ENCODE measurements at regions not wholly inside any gene's neighbourhood (a gene's known extent, or its start where the extent isn't known, plus 50 kb on each side); places are given as distances from the start of the nearest gene placed in this dataset.
"Not testable (repeated sequence)": the region's sequence is repeated elsewhere in the genome, so short reads cannot be mapped to it uniquely, and the experiment has no call there.

DNA sequence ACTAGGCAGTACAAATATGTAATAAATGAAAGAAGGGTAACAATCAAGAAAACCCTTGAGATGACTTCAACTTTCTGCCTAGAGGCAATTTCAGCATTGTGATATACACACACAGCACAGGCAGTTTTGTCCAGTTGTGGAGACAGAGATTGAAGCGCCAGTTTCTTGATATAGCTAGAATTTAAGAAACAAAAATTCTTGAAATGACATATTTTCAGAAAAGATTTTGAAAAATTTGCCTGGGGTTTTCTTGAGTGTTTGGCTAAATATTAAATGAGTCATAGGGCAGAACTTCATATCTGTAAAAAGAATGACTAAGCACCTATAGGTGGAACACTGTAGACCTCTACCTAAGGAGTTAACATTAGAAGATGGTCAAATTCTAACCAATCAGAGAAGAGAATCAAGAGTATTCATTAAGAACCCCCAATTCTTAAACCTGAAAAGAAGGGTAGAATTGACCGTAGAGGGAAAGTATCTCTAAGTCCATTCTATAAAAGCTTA lies 1266.8 kb upstream of the TMEFF2 start:
- Mint-ChIP-seq H3K27me3 (no peaks in the 10 kb centered on the region), H3K36me3 (ENCODE audit: low read depth) (no peaks in the 10 kb centered on the region), H3K27ac (no peak overlapping the region), H3K4me3 (no peak overlapping the region), H3K4me1 (no peaks in the 10 kb centered on the region)
- DNase-seq (no peak), ATAC-seq (no peak)
- no peaks in the 10 kb centered on the region for H3K9me3 ChIP-seq (ENCODE audit: control insufficient read depth, low read length, poor library complexity, severe bottlenecking)

DNA sequence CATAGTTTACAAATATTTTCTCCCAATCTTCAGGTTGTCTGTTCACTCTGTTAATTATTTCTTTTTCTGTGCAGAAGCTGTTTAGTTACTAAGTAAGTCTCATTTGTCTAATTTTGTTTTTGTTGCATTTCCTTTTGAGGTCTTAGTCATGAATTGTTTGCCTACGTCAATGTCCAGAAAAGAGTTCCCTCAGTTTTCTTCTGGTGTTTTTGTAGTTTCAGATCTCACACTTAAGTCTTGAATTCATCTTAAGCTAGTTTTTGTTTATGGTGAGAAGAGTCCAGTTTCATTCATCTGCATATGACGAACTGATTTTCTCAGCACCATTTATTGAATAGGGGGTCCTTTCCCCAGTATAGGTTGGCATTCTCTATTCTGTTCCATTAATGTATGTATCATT lies 1252.2 kb upstream of the TMEFF2 start:
- DNase-seq, result no peak
- no peaks in the 10 kb centered on the region for H3K36me3 Mint-ChIP-seq (ENCODE audit: low read depth)

DNA sequence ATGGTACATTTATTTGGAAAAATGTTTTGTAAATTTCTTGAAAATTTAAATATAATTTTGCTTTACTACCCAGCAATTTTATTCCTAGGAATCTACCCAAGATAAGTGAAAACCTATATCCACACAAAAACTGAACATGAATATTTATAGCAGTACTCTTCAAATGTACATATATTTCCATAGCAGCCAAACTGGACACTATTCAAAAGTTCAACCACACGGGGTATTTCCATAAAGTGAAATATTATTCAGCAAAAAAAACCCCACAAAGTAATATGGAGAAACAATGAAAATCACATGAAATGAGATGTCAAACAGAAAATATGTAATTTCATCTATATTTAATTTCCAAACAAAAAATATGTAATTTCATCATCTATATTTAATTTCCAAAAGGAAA lies 1247.6 kb upstream of the TMEFF2 start:
- no peaks in the 10 kb centered on the region for H3K27me3 Mint-ChIP-seq
- no peak for DNase-seq
- no peaks in the 10 kb centered on the region for H3K36me3 Mint-ChIP-seq (ENCODE audit: low read depth)
- H3K4me3 Mint-ChIP-seq, result no peak overlapping the region
- H3K27ac Mint-ChIP-seq, result no peak overlapping the region
- ATAC-seq, result no peak
- H3K4me1 Mint-ChIP-seq, result no peaks in the 10 kb centered on the region
- no peaks in the 10 kb centered on the region for H3K9me3 ChIP-seq (ENCODE audit: control insufficient read depth, low read length, poor library complexity, severe bottlenecking)

More for the DNA sequence above, 1252.2 kb upstream of the TMEFF2 start:
- no peaks in the 10 kb centered on the region for H3K27me3 Mint-ChIP-seq
- H3K27ac Mint-ChIP-seq, result no peak overlapping the region
- no peaks in the 10 kb centered on the region for H3K9me3 ChIP-seq (ENCODE audit: control insufficient read depth, low read length, poor library complexity, severe bottlenecking)
- no peak overlapping the region for H3K4me3 Mint-ChIP-seq
- H3K4me1 Mint-ChIP-seq, result no peaks in the 10 kb centered on the region
- no peak for ATAC-seq

DNA sequence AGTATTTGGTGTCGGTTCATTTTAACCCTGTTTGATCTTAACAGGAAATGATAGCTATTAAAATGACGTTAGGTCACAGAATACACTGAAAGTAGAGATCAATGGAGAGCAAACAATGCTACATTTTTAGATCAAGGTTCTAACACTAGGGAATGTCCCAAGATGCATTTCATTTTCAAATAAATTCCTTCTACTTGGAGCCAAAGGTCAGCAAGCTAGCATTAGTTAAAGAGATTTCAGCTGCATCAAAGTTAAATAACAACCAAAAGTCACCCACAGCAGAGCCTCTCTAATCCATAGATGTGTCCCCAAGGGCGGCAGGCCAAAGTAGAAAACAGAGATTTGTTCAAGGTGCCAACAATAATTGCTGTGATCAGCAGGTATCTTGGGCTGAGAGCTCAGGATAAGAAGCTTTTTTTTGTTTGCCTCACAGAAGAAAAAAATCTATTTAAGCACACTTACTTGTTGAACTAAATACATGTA lies 1233.6 kb upstream of the TMEFF2 start:
- DNase-seq, result no peak
- no peak for ATAC-seq
- Mint-ChIP-seq H3K27me3 (no peaks in the 10 kb centered on the region), H3K4me1 (no peaks in the 10 kb centered on the region), H3K36me3 (ENCODE audit: low read depth) (no peaks in the 10 kb centered on the region), H3K4me3 (no peak overlapping the region), H3K27ac (no peak overlapping the region)
- H3K9me3 ChIP-seq (ENCODE audit: control insufficient read depth, low read length, poor library complexity, severe bottlenecking), result no peaks in the 10 kb centered on the region

DNA sequence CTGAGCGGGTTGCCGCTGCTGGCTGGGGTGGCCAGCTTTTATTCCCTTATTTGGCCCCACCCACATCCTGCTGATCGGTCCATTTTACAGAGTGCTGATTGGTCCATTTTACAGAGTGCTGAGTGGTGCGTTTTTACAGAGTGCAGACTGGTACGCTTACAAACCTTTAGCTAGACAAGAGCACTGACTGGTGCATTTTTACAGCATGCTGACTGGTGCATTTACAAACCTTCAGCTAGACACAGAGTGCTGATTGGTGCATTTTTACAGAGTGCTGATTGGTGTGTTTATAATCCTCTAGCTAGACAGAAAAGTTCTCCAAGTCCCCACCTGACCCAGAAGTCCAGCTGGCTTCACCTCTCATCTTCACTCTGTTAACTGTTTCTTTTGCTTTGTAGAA lies 1217.6 kb upstream of the TMEFF2 start:
- DNase-seq, H3K27ac Mint-ChIP-seq, H3K4me3 Mint-ChIP-seq: not testable (repeated sequence)

DNA sequence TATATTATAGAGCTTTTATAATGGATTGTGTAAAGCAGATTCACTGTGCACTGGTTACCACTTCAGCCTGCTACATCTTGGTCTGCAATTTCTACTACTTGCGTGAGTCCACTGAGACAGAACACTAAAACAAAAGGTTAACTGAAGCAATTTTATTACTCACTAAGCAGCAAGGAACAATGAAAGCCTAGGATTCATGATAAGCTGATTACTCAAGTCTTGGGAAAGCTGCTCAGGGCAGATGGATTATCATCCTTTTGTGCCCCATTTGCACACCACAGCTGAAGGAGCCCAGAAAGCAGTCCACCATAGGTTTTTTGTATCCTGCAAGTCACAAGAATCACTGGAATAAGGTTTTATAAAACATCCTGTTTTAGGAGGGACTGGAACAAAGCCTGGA lies 1215.2 kb upstream of the TMEFF2 start:
- no peaks in the 10 kb centered on the region for H3K9me3 ChIP-seq (ENCODE audit: control insufficient read depth, low read length, poor library complexity, severe bottlenecking)
- Mint-ChIP-seq H3K36me3 (ENCODE audit: low read depth) (no peaks in the 10 kb centered on the region), H3K27me3 (no peaks in the 10 kb centered on the region), H3K27ac (no peak overlapping the region), H3K4me1 (no peaks in the 10 kb centered on the region), H3K4me3 (no peak overlapping the region)
- ATAC-seq (no peak), DNase-seq (no peak)

More for the DNA sequence above, 1217.6 kb upstream of the TMEFF2 start:
- H3K36me3 Mint-ChIP-seq (ENCODE audit: low read depth); H3K27me3 Mint-ChIP-seq; ATAC-seq; H3K4me1 Mint-ChIP-seq; H3K9me3 ChIP-seq (ENCODE audit: control insufficient read depth, low read length, poor library complexity, severe bottlenecking): not testable (repeated sequence)

DNA sequence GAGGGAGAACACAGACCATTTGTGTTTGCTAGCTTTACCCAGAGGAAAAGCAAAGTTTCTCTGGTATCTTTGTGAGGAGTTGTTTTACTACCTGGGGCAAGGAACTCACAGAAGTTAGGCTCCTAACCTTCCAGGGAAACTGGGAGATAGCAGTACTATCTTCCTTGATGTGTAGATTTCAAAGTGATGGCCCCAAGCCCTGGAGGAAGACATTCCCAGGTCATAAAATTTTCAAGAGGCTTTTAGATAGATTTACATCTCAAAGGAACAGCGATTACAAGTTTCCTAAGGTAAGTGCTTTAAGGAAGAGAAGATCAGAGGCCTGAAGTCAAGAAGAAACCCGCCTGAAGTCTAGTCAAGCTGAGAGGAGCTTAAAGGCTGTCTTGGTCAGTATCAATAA lies 1187.8 kb upstream of the TMEFF2 start:
- Mint-ChIP-seq H3K36me3 (ENCODE audit: low read depth) (no peaks in the 10 kb centered on the region), H3K4me3 (no peak overlapping the region), H3K4me1 (no peaks in the 10 kb centered on the region), H3K27ac (no peak overlapping the region), H3K27me3 (no peaks in the 10 kb centered on the region)
- no peaks in the 10 kb centered on the region for H3K9me3 ChIP-seq (ENCODE audit: control insufficient read depth, low read length, poor library complexity, severe bottlenecking)
- ATAC-seq, result no peak
- no peak for DNase-seq

DNA sequence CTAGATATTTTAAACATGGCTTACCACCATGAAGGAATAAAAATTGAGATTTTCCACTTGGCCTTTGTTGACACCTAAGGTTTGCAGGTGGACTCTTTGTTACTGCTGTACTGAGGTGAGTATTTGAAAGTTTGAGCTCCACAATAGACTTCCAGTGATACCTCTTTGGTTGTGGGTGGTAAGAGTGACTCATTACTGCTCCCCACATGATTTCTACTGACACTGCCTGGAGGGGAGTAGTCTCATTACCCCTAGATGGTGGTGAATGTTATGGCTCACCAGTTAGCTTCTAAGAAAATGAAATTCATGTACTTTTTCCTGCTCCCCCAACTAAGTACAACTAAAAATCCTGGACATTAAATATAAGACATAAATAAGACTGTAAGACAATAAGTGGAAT lies 1183.1 kb upstream of the TMEFF2 start:
- DNase-seq (no peak), ATAC-seq (no peak)

DNA sequence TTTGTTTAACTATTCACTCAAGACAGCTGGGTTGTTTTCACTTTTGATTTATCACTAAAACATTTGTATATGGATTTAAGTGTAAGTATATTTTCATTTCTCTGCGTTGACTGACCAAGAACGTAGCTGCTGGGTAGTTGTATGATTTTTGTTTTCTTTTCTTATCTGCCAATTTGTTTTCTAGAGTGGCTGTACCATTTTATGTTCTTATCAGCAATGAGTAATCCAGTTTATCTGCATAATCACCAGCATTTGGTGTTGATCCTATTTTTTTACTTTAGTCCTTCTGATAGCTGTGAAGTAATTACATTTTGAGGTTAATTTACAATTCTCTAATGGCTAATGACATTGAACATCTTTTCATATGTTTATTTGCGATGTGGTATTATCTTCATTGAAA lies 1178.4 kb upstream of the TMEFF2 start:
- DNase-seq (no peak), ATAC-seq (no peak)
- no peak overlapping the region for H3K4me3 Mint-ChIP-seq
- H3K9me3 ChIP-seq (ENCODE audit: control insufficient read depth, low read length, poor library complexity, severe bottlenecking), result no peaks in the 10 kb centered on the region
- no peaks in the 10 kb centered on the region for H3K36me3 Mint-ChIP-seq (ENCODE audit: low read depth)
- H3K27me3 Mint-ChIP-seq, result no peaks in the 10 kb centered on the region
- H3K4me1 Mint-ChIP-seq, result no peaks in the 10 kb centered on the region
- no peak overlapping the region for H3K27ac Mint-ChIP-seq

More for the DNA sequence above, 1183.1 kb upstream of the TMEFF2 start:
- H3K27me3 Mint-ChIP-seq, result no peaks in the 10 kb centered on the region
- no peaks in the 10 kb centered on the region for H3K36me3 Mint-ChIP-seq (ENCODE audit: low read depth)
- H3K27ac Mint-ChIP-seq, result no peak overlapping the region
- H3K4me1 Mint-ChIP-seq, result no peaks in the 10 kb centered on the region
- no peaks in the 10 kb centered on the region for H3K9me3 ChIP-seq (ENCODE audit: control insufficient read depth, low read length, poor library complexity, severe bottlenecking)
- no peak overlapping the region for H3K4me3 Mint-ChIP-seq

DNA sequence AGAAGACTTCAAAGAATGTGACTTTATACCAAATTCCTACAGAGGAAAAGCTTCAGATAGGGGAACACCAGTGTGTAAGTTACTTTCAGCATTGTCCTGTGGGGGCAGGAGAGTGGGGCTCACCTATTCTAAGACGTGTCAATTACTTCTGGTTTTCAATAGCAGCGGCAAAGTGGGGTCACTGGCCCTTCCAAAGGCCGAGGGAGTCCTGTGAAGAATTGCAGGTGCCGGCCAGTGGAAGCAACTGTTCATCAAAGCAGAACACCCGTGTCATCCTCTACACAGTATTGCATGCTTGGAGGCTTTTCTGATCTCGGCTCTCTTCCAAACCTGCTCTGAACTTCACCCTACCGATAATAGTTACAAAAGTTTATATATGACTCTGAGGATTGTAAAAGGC lies 1176.5 kb upstream of the TMEFF2 start:
- H3K9me3 ChIP-seq (ENCODE audit: control insufficient read depth, low read length, poor library complexity, severe bottlenecking), result no peaks in the 10 kb centered on the region
- DNase-seq (no peak), ATAC-seq (no peak)
- Mint-ChIP-seq H3K4me1 (no peaks in the 10 kb centered on the region), H3K36me3 (ENCODE audit: low read depth) (no peaks in the 10 kb centered on the region), H3K27ac (no peak overlapping the region), H3K4me3 (no peak overlapping the region), H3K27me3 (no peaks in the 10 kb centered on the region)

DNA sequence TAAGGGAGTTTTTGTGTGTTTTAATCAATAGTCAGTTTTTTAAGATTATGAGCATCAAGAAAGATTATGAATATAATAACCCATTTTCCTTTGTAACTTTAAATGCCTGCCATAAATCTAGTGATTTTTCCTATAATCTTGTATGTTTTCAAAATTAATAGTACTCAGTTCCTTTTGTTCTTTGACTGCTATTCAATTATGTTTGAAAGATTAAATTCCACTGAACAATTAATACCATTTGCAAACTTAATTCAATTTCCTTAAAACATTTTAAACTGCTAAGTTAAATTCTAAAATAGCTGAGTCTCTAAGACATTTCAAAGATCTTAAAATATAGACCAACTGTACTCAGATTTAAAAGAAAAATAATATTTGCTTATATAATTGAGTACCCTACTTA lies 1173.9 kb upstream of the TMEFF2 start:
- H3K27me3 Mint-ChIP-seq, result no peaks in the 10 kb centered on the region
- H3K27ac Mint-ChIP-seq, result no peak overlapping the region
- H3K4me1 Mint-ChIP-seq, result no peaks in the 10 kb centered on the region
- H3K9me3 ChIP-seq (ENCODE audit: control insufficient read depth, low read length, poor library complexity, severe bottlenecking), result no peaks in the 10 kb centered on the region
- no peaks in the 10 kb centered on the region for H3K36me3 Mint-ChIP-seq (ENCODE audit: low read depth)
- DNase-seq (no peak), ATAC-seq (no peak)
- no peak overlapping the region for H3K4me3 Mint-ChIP-seq

DNA sequence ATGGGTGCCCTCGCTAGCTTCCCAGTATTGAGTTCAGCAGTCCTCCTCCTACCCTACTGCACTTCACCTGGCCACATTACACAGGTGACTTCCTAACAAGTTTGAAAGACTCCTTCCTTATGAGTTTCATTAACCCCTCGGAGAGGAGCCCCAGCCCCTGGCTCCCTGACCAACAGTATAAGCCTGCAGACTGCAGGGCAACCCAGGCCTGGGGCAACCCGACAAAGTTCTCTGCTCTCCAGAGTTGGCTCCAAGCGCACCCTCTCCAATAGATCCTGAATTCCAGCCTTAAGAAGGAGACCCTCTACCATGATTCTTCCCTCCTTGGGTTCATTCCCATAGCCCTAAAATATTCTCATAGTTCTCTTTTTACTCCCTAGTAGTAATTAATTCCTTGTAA lies 1162.8 kb upstream of the TMEFF2 start:
- H3K36me3 Mint-ChIP-seq (ENCODE audit: low read depth), result no peaks in the 10 kb centered on the region
- no peaks in the 10 kb centered on the region for H3K9me3 ChIP-seq (ENCODE audit: control insufficient read depth, low read length, poor library complexity, severe bottlenecking)
- H3K27ac Mint-ChIP-seq, result no peak overlapping the region
- no peak for ATAC-seq
- H3K27me3 Mint-ChIP-seq, result peaks cover 5% of the 10 kb centered on the region
- H3K4me3 Mint-ChIP-seq, result no peak overlapping the region
- no peaks in the 10 kb centered on the region for H3K4me1 Mint-ChIP-seq
- DNase-seq, result no peak

DNA sequence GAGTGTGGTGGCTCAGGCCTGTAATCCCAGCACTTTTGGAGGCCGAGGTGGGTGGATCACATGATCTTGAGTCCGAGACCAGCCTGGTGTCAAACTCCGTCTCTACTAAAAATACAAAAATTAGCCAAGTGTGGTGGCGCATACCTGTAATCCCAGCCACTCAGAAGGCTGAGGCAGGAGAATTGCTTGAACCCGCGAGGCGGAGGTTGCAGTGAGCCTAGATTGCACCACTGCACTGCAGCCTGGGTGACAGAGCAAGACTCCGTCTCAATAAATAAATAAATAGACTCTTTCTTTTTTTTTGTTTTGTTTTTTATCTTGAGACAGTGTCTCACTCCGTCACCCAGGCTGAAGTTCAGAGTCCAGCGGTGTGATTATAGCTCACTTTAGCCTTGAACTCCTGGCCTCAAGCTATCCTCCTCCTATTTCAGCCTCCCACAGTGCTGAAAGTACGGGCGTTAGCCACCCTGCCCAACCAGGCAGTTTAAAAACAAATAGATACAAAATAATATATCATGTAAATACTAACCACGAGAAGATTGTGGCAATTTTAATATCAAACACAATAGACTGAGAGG lies 1158.0 kb upstream of the TMEFF2 start:
- not testable (repeated sequence) for ATAC-seq; H3K27ac Mint-ChIP-seq; H3K27me3 Mint-ChIP-seq; H3K4me1 Mint-ChIP-seq; H3K4me3 Mint-ChIP-seq; DNase-seq; H3K36me3 Mint-ChIP-seq (ENCODE audit: low read depth); H3K9me3 ChIP-seq (ENCODE audit: control insufficient read depth, low read length, poor library complexity, severe bottlenecking)

DNA sequence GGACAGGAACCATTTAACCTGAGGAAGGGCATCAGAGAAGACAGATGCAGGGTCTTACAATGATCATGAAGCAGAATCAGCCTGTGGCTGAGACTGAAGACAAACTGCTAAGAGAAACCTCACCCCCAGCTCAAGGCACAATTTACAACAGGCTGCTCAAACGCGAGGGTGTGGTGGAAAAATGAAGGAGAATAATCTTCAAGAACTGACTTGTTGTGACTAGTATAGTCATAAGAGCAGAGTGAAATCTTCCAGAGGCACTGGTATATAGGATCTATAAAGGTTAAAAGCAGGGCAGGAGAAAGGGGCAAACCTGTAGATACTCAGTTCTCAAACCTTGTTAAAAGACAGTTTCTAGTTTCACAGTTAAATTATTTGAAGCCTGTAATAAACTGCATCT lies 1155.8 kb upstream of the TMEFF2 start:
- H3K4me1 Mint-ChIP-seq, result no peaks in the 10 kb centered on the region
- ATAC-seq (no peak), DNase-seq (no peak)
- no peak overlapping the region for H3K27ac Mint-ChIP-seq
- H3K4me3 Mint-ChIP-seq, result no peak overlapping the region
- no peaks in the 10 kb centered on the region for H3K9me3 ChIP-seq (ENCODE audit: control insufficient read depth, low read length, poor library complexity, severe bottlenecking)
- H3K27me3 Mint-ChIP-seq, result no peaks in the 10 kb centered on the region
- H3K36me3 Mint-ChIP-seq (ENCODE audit: low read depth), result peaks cover 2% of the 10 kb centered on the region
